ELF-1 (cell line): ENCODE measurements at regions not wholly inside any gene's neighbourhood (a gene's known extent, or its start where the extent isn't known, plus 50 kb on each side); places are given as distances from the start of the nearest gene placed in this dataset.

ENCODE experiments used
- DNase-seq: peaks from one replicate; pipeline ENCODE4 v3.0.0-alpha.2; 2016; ENCODE audit warnings: low read depth, low spot score

- DNase-seq = no peak
Measured at GRCh38 chr3:103341078-103341606, 906.3 kb downstream of the ZPLD1 start.

- DNase-seq = no peak
Measured at GRCh38 chr3:103342205-103342731, 907.5 kb downstream of the ZPLD1 start.

- no peak for DNase-seq
Measured at GRCh38 chr3:103349760-103350159, 914.9 kb downstream of the ZPLD1 start.

GRCh38 chr3:103365467-103365866 lies 930.7 kb downstream of the ZPLD1 start:
- DNase-seq = no peak

GRCh38 chr3:103367481-103367880 lies 932.7 kb downstream of the ZPLD1 start:
- DNase-seq = no peak

- no peak for DNase-seq
Measured at GRCh38 chr3:103371411-103371810, 936.6 kb downstream of the ZPLD1 start.

GRCh38 chr3:103372031-103372430 lies 937.2 kb downstream of the ZPLD1 start:
- DNase-seq = no peak

- DNase-seq = no peak
Measured at GRCh38 chr3:103380391-103380790, 945.6 kb downstream of the ZPLD1 start.

GRCh38 chr3:103381296-103382079 lies 946.7 kb downstream of the ZPLD1 start:
- DNase-seq = no peak

GRCh38 chr3:103385961-103386656 lies 951.3 kb downstream of the ZPLD1 start:
- DNase-seq = no peak

GRCh38 chr3:103388214-103388613 lies 953.4 kb downstream of the ZPLD1 start:
- no peak for DNase-seq

GRCh38 chr3:103389356-103389755 lies 954.5 kb downstream of the ZPLD1 start:
- no peak for DNase-seq

- no peak for DNase-seq
Measured at GRCh38 chr3:103393395-103394186, 958.8 kb downstream of the ZPLD1 start.

GRCh38 chr3:103403191-103403590 lies 968.4 kb downstream of the ZPLD1 start:
- no peak for DNase-seq

GRCh38 chr3:103406320-103406850 lies 971.6 kb downstream of the ZPLD1 start:
- DNase-seq = no peak

GRCh38 chr3:103410231-103410630 lies 975.4 kb downstream of the ZPLD1 start:
- DNase-seq = peak; percentile 23

GRCh38 chr3:103421460-103421859 lies 986.6 kb downstream of the ZPLD1 start:
- no peak for DNase-seq

GRCh38 chr3:103437883-103438282 lies 1003.1 kb downstream of the ZPLD1 start:
- no peak for DNase-seq

GRCh38 chr3:103440539-103441203 lies 1005.9 kb downstream of the ZPLD1 start:
- no peak for DNase-seq

- no peak for DNase-seq
Measured at GRCh38 chr3:103446953-103447629, 1012.3 kb downstream of the ZPLD1 start.
